ENCODE measurements at regions not wholly inside any gene's neighbourhood (a gene's known extent, or its start where the extent isn't known, plus 50 kb on each side); places are given as distances from the start of the nearest gene placed in this dataset.

DNA sequence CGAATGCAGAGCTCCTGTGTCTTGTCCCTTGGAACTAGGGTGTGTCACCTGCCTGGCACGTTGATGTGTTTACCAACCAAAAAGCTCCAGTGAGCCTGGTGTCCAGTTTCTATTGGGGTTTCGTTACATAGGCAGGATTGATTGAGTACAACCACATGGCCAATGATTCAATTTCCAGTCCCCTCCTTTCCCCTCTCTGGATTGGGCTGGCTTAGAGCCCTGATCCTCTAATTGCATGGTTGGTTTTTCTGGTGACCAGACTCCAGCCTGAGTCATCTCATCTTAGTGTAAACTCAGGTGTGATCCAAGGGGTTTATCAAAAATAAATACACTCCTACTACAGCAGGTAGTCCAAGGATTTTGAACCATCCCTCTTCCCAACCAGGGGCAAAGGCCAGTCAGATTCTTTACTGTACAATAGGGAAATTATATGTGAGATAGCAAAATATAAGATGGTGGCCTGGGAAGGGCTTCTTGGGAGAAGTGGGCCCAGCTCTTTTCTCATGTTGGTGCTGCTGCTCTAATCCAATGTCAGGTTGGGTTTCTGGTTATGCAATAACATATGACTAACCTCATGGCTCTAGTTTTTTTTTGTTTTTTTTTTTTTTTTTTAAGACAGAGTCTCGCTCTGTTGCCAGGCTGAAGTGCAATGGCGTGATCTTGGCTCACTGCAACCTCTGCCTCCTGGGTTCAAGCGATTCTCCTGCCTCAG is 64.7 kb upstream of the MGAT5 start:
- no peak for TF ChIP-seq CTCF (IDR thresholded peaks at IDR 0.05; ENCODE audit: low read depth, low read length)
- H3K4me3 ChIP-seq (ENCODE audit: low read depth, low read length) = no peak overlapping the region

DNA sequence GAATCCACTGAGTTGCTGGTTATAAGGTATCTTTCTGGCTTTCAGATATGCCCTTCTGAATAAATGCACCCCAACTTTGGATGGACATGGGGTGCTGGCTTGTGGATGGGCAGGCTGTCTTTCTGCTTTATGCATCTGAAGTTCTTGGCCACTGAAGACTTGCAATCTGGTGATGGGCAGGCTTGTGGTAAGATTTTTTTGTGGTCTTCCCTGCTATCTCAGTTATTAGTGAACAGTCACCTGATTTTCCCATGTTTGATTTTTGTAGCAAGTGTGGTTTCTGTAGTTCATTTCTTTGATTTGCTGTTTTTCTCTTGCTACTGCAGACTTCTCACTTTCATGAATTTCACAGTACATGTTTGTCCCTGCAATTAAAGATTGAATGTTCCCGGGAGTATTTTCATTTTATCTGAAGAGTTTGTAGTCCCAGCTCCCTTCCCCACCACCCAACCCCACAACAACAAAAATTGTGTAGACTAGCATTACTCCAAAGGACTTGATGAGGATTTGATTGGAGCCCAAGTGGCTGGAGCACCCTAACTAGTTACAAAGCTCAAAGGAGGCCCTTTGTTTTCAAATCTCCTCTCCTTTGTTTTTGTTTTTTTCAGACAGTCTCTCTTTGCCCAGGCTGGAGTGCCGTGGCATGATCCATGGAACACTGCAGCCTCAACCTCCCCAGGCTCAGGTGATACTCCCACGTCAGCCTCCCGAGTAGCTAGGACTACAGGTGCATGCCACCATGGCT is 63.6 kb upstream of the MGAT5 start:
- H3K4me3 ChIP-seq (ENCODE audit: low read depth, low read length) = no peak overlapping the region
- TF ChIP-seq CTCF (IDR thresholded peaks at IDR 0.05; ENCODE audit: low read depth, low read length) = no peak

DNA sequence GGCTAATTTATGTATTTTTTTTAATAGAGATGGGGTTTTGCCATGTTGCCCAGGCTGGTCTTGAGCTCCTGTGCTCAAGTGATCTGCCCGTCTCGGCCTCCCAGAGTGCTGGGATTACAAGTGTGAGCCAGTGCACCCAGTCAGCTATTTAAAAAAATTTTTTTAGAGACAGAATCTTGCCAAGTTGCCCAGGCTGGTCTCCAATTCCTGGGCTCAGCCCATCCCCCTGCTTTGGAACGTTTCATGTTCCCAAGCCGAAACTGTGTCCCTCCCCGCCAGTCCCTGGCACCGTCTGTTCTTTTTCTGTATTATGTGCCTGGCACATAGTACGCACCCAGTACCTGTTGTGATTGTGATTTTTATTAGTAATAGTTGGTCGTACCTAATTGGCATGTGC is 63.1 kb upstream of the MGAT5 start:
- TF ChIP-seq CTCF (IDR thresholded peaks at IDR 0.05; ENCODE audit: low read depth, low read length) = no peak
- H3K4me3 ChIP-seq (ENCODE audit: low read depth, low read length) = no peak overlapping the region

- no peak for TF ChIP-seq CTCF (IDR thresholded peaks at IDR 0.05; ENCODE audit: low read depth, low read length)
- no peak overlapping the region for H3K4me3 ChIP-seq (ENCODE audit: low read depth, low read length)
Observed at GRCh38 chr2:134191835-134192234, 62.0 kb upstream of the MGAT5 start.

- H3K4me3 ChIP-seq (ENCODE audit: low read depth, low read length) = no peak overlapping the region
- no peak for TF ChIP-seq CTCF (IDR thresholded peaks at IDR 0.05; ENCODE audit: low read depth, low read length)
Observed at GRCh38 chr2:134193006-134193405, 60.9 kb upstream of the MGAT5 start.

GRCh38 chr2:134194519-134194918 is 59.4 kb upstream of the MGAT5 start:
- TF ChIP-seq CTCF (IDR thresholded peaks at IDR 0.05; ENCODE audit: low read depth, low read length) = no peak
- no peak overlapping the region for H3K4me3 ChIP-seq (ENCODE audit: low read depth, low read length)

GRCh38 chr2:134195341-134195740 is 58.5 kb upstream of the MGAT5 start:
- H3K4me3 ChIP-seq (ENCODE audit: low read depth, low read length) = no peak overlapping the region
- no peak for TF ChIP-seq CTCF (IDR thresholded peaks at IDR 0.05; ENCODE audit: low read depth, low read length)
